NCI-H1048 (cell line): ENCODE measurements at regions not wholly inside any gene's neighbourhood (a gene's known extent, or its start where the extent isn't known, plus 50 kb on each side); places are given as distances from the start of the nearest gene placed in this dataset.
"Not testable (repeated sequence)": the region's sequence is repeated elsewhere in the genome, so short reads cannot be mapped to it uniquely, and the experiment has no call there.

Experiments used
- DNase-seq: peaks from one replicate; lab custom pipeline; 2025; lab: John Stamatoyannopoulos, UW

DNA sequence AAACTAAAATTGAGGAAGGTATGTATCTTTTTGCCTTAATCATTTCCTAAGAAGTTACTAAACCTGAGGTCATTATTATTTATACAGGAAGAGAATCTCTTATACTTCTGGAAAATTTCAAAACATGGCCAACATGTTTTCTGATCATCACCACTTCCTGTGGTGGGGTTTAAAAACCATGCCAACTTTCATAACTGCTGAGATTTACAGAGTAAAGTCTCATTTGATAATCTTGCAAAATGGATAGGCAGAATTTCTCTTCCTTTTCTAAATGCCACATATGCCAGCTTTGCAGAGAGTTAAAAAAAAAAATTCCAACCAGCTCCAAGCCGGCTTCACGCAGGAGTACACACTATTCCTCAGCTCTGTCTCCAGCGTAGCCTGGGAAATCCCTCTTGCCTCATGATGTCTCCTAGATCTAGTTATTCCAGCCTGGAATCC lies 124.3 kb upstream of the SPRED1 start:
- no peak for DNase-seq

DNA sequence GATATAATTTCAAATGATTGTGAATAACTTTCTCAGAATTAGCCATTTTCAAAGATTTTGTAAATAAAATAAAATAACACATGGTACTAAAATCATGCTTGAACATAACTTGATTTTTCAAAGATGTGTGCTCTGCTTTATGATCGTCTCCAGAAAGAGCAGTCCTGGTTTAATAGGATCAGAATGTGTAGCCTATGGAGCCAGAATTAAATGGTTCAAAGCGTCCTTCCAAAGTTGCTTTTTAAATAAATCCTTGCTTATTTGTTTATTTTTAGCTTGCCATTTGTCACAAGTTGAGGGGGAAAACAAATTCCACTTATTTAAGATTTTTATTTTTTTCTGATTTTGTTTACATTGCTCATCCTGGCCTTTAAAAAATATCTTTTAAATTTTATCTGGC lies 123.7 kb upstream of the SPRED1 start:
- DNase-seq, result no peak

DNA sequence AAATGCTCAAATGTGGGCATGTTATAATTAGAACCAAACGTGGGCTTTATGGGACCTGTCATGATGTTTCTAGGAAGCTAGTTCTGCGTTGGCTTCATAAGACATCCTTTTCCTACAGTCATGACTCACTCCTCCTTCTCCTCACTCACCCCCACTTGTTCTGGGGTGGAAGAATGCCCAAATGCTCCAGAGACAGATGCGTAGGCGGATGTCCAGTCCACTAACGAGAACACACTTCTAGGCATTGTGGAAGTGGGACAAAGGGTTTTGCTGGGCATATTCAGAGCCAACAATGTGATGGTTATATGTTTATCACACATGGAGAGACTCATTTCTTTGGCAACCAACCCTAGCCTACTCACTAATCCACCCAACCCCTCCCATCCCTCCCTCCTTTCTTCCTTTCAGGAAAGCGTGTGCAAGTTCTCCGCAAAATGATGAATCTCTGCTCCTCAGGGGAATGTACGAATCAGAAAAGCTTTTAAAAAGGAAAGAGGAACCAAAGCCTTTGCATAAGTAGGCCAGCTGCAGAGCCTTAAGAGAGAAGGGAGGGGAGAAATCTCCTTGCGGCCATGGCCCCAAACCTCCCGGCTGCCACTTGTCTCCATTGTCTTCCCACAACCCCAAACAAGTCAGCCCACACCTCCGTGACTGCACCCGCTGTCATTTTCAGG lies 123.0 kb upstream of the SPRED1 start:
- no peak for DNase-seq

DNA sequence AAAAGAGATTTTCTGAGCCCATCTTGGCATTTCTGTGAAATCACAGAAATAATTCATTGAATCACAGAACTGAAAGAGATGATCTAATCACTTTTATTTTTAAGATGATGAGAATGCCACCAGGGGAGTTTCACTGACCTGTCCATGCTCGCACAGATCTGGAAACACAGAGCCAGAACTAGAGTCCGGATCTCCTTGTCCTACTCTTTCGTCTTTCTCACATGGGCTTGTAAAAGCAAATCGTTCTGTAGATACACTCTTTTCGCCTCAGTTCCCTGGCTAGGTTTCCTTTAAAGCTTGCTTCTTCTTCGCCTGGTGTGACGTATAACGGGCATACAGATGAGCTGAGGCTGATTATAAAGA lies 122.5 kb upstream of the SPRED1 start:
- DNase-seq, result no peak

- DNase-seq, result no peak
These were observed 121.7 kb upstream of the SPRED1 start for GRCh38 chr15:38130740-38131498.

DNA sequence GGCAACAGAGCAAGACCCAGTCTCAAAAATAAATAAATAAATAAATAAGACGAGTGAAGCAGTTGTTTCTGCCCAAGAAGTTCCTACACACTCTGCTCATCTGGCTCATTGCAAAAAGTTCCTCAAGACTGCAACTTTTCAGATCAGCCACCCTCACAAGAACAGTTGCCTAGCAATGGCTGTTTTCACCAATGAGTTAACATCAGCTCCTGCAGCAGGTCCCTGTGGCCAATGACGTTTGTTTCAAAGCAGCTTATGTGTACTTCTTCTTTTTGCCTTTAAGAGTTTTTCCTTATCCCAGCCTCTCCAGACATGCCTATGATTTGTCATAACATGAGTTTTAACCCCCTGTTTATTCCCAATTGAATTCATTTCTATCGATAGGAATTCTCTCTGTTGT lies 118.4 kb upstream of the SPRED1 start:
- no peak for DNase-seq

DNA sequence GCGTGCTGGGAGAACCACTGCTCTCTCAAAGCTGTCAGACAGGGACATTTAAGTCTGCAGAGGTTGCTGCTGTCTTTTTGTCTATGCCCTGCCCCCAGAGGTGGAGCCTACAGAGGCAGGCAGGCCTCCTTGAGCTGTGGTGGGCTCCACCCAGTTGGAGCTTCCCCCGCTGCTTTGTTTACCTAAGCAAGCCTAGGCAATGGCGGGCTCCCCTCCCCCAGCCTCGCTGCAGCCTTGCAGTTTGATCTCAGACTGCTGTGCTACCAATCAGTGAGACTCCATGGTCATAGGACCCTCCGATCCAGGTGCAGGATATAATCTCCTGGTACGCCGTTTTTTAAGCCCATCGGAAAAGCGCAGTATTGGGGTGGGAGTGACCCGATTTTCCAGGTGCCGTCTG lies 110.4 kb upstream of the SPRED1 start:
- DNase-seq, result not testable (repeated sequence)

- DNase-seq, result no peak
These were observed 107.7 kb upstream of the SPRED1 start for GRCh38 chr15:38144921-38145320.

GRCh38 chr15:38145651-38146111 lies 107.0 kb upstream of the SPRED1 start:
- DNase-seq, result no peak

DNA sequence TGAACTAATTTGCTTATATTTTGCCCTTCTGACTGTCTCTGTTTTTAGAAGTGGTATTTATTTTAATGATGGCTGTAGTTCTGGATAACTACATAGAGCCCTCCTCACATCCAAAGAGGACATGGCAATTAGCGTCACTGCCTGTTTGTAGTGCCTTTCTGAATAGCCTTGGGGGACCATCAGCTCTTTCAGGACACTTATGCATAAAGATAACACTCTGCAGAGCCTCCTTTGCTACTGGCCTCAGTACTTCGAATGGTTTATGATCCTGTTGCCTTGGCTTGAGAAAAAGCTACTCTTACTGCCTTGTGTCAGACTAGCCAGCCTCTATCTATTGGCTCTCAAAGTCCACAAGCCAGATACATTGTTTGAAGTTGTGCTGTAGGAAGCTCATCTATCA lies 105.4 kb upstream of the SPRED1 start:
- no peak for DNase-seq

GRCh38 chr15:38148471-38148870 lies 104.2 kb upstream of the SPRED1 start:
- no peak for DNase-seq

- no peak for DNase-seq
These were observed 103.3 kb upstream of the SPRED1 start for GRCh38 chr15:38149315-38149714.

DNA sequence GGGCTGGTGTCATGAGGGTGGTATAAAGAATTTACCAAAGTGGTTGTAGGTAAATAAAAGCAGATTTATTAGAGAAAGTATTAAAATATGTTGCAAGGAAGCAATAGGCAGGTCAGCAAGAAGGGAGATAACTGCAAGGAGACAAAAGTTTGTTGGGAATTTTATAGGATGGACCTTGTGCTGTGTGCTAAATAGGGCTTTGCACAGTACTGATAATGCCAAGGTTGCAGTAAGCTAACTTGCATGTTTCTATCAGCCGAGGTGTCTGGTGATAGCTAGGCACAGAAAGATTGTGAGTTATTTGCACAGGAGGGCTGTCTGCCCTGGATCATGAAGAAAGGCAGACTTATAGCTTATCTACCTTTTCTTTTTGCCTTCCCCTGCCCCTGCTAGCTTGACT lies 102.5 kb upstream of the SPRED1 start:
- no peak for DNase-seq

- DNase-seq, result no peak
These were observed 101.8 kb upstream of the SPRED1 start for GRCh38 chr15:38150794-38151193.

DNA sequence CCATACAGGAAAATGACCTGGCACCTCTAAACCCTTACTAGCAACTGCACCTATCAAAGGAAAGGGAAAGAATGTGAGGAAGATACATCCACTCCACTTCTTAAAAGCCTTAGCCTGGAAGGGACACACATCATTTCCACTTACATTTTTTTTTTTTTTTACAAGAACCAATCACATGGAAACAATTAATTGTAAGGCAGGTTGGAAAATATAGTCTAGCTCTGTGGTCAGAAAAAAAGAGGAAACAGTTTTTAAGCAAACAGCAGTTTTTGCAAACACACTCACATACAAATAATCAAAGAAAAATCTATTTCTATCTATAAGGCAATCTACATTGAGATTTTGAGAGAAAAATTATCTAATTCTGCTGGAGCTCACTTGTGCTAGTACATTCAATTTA lies 98.9 kb upstream of the SPRED1 start:
- DNase-seq, result no peak

GRCh38 chr15:38154255-38154654 lies 98.4 kb upstream of the SPRED1 start:
- no peak for DNase-seq

GRCh38 chr15:38154837-38155236 lies 97.8 kb upstream of the SPRED1 start:
- DNase-seq, result no peak

DNA sequence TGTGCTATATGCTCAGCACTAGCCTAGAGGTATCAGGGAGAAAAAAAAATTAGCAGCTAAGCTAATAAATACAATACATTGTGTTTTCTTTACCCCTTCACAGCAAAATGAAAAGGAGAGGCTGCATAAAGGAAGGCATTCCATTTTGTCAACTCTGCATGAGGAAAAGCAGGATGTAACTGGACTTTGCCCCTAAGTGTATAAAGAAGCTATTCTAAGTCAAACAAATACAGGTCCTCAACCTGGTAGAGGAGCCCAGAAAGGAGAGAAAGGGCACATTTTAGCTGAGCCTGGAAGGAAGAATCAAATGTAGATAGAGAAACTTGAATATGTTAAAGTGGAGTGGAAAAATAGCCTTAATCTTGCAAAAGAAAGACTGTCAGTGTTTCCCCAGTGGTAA lies 89.0 kb upstream of the SPRED1 start:
- DNase-seq, result no peak

- DNase-seq, result no peak
These were observed 88.6 kb upstream of the SPRED1 start for GRCh38 chr15:38164061-38164460.

GRCh38 chr15:38164507-38164906 lies 88.1 kb upstream of the SPRED1 start:
- DNase-seq, result no peak

DNA sequence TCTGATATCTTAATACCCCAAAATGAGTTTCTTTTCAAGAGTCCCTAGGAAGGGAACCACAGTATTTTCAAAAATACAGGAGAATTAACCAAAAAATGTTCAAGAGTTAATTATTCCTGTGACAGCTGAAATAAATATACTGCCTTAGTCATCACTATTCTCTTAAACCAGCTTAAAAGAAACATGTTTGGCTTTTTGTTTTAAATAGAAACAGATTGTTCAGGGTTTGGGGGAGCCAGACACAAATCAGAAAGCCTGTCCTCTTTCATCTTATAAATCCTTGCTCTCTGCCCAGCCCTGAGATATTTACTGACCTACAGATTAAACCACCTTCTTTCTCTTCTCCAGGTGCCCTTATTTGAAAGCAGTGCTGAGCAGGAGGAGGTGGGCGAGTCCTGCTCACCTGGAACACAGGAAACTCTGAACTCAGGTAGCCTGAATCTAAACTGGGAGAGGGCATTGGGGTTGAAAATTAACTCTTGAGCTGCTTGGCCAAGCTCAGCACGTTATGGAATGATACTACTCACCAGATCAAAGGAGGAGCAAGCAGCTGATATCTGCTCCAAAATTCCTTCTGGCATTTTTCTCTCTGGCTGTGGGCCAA lies 84.1 kb upstream of the SPRED1 start:
- DNase-seq, result no peak

DNA sequence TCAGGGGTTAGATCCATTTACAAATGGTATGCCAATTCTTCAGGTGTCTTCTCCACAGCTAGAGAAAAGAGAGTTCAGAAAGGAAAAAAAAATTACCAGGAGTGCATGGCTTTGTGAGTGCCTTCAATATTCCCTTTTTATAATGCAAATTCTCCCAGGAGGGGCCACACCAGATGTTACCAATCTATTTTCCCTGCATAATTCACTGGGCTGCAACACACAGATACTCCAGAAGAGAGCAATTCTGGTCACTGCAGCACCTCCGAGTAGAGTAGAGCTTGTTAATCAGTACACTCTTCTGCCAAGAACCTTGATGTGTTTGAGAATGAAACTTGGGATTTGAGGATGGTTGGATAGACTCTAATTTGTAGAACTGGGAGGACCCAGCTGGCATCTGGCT lies 80.7 kb upstream of the SPRED1 start:
- no peak for DNase-seq

GRCh38 chr15:38174691-38175090 lies 77.9 kb upstream of the SPRED1 start:
- no peak for DNase-seq
